Immature natural killer cell (primary cell): ENCODE measurements at regions not wholly inside any gene's neighbourhood (a gene's known extent, or its start where the extent isn't known, plus 50 kb on each side); places are given as distances from the start of the nearest gene placed in this dataset.

ENCODE experiments used
- DNase-seq, 3 donors: peaks; one replicate each; pipeline ENCODE4 v3.0.0; 2022; ENCODE audit warnings: mixed read lengths in 1 of 3
- H3K27ac Mint-ChIP-seq, 6 donors: one replicate each; pipeline ENCODE4 v1.8.0; 2020; ENCODE audit warnings: mixed read lengths in 6 of 6, mild to moderate bottlenecking in 5 of 6, inconsistent platforms in 4 of 6, moderate library complexity in 3 of 6
- H3K27me3 Mint-ChIP-seq, 3 donors: one replicate each; pipeline ENCODE4 v1.8.0; 2020 to 2021; ENCODE audit warnings: low read depth in 3 of 3, mild to moderate bottlenecking in 3 of 3, mixed read lengths in 3 of 3, moderate library complexity in 3 of 3, inconsistent platforms in 1 of 3
- H3K36me3 Mint-ChIP-seq, 3 donors: one replicate each; pipeline ENCODE4 v1.8.0; 2020; ENCODE audit warnings: mixed read lengths in 3 of 3, inconsistent platforms in 2 of 3, mild to moderate bottlenecking in 2 of 3
- H3K4me1 Mint-ChIP-seq, 2 donors: one replicate each; pipeline ENCODE4 v1.8.0; 2020; ENCODE audit warnings: inconsistent platforms in 2 of 2, mild to moderate bottlenecking in 2 of 2, mixed read lengths in 2 of 2, moderate library complexity in 1 of 2
- H3K4me3 Mint-ChIP-seq, 5 donors: one replicate each; pipeline ENCODE4 v1.8.0; 2020; ENCODE audit warnings: mild to moderate bottlenecking in 5 of 5, mixed read lengths in 5 of 5, inconsistent platforms in 3 of 5, moderate library complexity in 3 of 5
- H3K9me3 Mint-ChIP-seq, 6 donors: one replicate each; pipeline ENCODE4 v1.8.0; 2020; ENCODE audit warnings: mild to moderate bottlenecking in 6 of 6, mixed read lengths in 6 of 6, inconsistent platforms in 4 of 6, moderate library complexity in 3 of 6

GRCh38 chr2:236632295-236633218 lies 62.9 kb downstream of the ACKR3 start:
- H3K4me1 Mint-ChIP-seq: no peaks in the 10 kb centered on the region
- H3K9me3 Mint-ChIP-seq: no peaks in the 10 kb centered on the region
- no peak overlapping the region for H3K4me3 Mint-ChIP-seq
- no peak overlapping the region for H3K27ac Mint-ChIP-seq
- no peaks in the 10 kb centered on the region for H3K36me3 Mint-ChIP-seq
- peaks cover 0 to 6% (median 1%) of the 10 kb centered on the region in 3 donors for H3K27me3 Mint-ChIP-seq
- DNase-seq: no peak

- no peaks in the 10 kb centered on the region for H3K36me3 Mint-ChIP-seq
- no peaks in the 10 kb centered on the region for H3K9me3 Mint-ChIP-seq
- H3K4me3 Mint-ChIP-seq: no peak overlapping the region
- peaks cover 1 to 8% (median 2%) of the 10 kb centered on the region in 3 donors for H3K27me3 Mint-ChIP-seq
- no peaks in the 10 kb centered on the region for H3K4me1 Mint-ChIP-seq
- no peak overlapping the region for H3K27ac Mint-ChIP-seq
- no peak for DNase-seq
These were observed 63.6 kb downstream of the ACKR3 start for GRCh38 chr2:236633219-236633570.

GRCh38 chr2:236633775-236634560 lies 64.3 kb downstream of the ACKR3 start:
- no peaks in the 10 kb centered on the region for H3K9me3 Mint-ChIP-seq
- peaks cover 1 to 8% (median 2%) of the 10 kb centered on the region in 3 donors for H3K27me3 Mint-ChIP-seq
- no peaks in the 10 kb centered on the region for H3K36me3 Mint-ChIP-seq
- H3K4me1 Mint-ChIP-seq: no peaks in the 10 kb centered on the region
- no peak for DNase-seq
- H3K4me3 Mint-ChIP-seq: no peak overlapping the region
- no peak overlapping the region for H3K27ac Mint-ChIP-seq

- H3K9me3 Mint-ChIP-seq: peaks cover 0 to 2% (median 0%) of the 10 kb centered on the region in 6 donors
- H3K27ac Mint-ChIP-seq: no peak overlapping the region
- H3K27me3 Mint-ChIP-seq: peaks cover 0 to 10% (median 8%) of the 10 kb centered on the region in 3 donors
- DNase-seq: no peak
- no peaks in the 10 kb centered on the region for H3K36me3 Mint-ChIP-seq
- no peaks in the 10 kb centered on the region for H3K4me1 Mint-ChIP-seq
- H3K4me3 Mint-ChIP-seq: no peak overlapping the region
These were observed 66.6 kb downstream of the ACKR3 start for GRCh38 chr2:236636261-236636660.

GRCh38 chr2:236636714-236637470 lies 67.3 kb downstream of the ACKR3 start:
- H3K4me1 Mint-ChIP-seq: no peaks in the 10 kb centered on the region
- H3K27me3 Mint-ChIP-seq: peaks cover 0 to 10% (median 8%) of the 10 kb centered on the region in 3 donors
- no peak overlapping the region for H3K4me3 Mint-ChIP-seq
- H3K36me3 Mint-ChIP-seq: no peaks in the 10 kb centered on the region
- no peak overlapping the region for H3K27ac Mint-ChIP-seq
- DNase-seq: no peak
- H3K9me3 Mint-ChIP-seq: peaks cover 0 to 2% (median 0%) of the 10 kb centered on the region in 6 donors

- Mint-ChIP-seq H3K9me3 (peaks cover 0 to 2% (median 0%) of the 10 kb centered on the region in 6 donors), H3K36me3 (no peaks in the 10 kb centered on the region), H3K27ac (no peak overlapping the region), H3K27me3 (peaks cover 1 to 10% (median 5%) of the 10 kb centered on the region in 3 donors), H3K4me3 (no peak overlapping the region), H3K4me1 (no peaks in the 10 kb centered on the region)
- no peak for DNase-seq
These were observed 68.3 kb downstream of the ACKR3 start for GRCh38 chr2:236637686-236638569.

- no peaks in the 10 kb centered on the region for H3K36me3 Mint-ChIP-seq
- peaks cover 0 to 2% (median 0%) of the 10 kb centered on the region in 6 donors for H3K9me3 Mint-ChIP-seq
- H3K27me3 Mint-ChIP-seq: peaks cover 1 to 10% (median 3%) of the 10 kb centered on the region in 3 donors
- no peak overlapping the region for H3K27ac Mint-ChIP-seq
- H3K4me3 Mint-ChIP-seq: no peak overlapping the region
- DNase-seq: no peak
- peaks cover 0 to 3% of the 10 kb centered on the region in 2 donors for H3K4me1 Mint-ChIP-seq
These were observed 69.1 kb downstream of the ACKR3 start for GRCh38 chr2:236638707-236639106.

GRCh38 chr2:236639461-236640235 lies 70.0 kb downstream of the ACKR3 start:
- Mint-ChIP-seq H3K4me3 (no peak overlapping the region), H3K27me3 (peaks cover 1 to 10% (median 7%) of the 10 kb centered on the region in 3 donors), H3K4me1 (peaks cover 0 to 12% of the 10 kb centered on the region in 2 donors), H3K9me3 (peaks cover 0 to 2% (median 0%) of the 10 kb centered on the region in 6 donors), H3K27ac (no peak overlapping the region), H3K36me3 (no peaks in the 10 kb centered on the region)
- no peak for DNase-seq

GRCh38 chr2:236641051-236641726 lies 71.6 kb downstream of the ACKR3 start:
- Mint-ChIP-seq H3K27ac (no peak overlapping the region), H3K4me1 (peaks cover 0 to 14% of the 10 kb centered on the region in 2 donors), H3K9me3 (peaks cover 0 to 2% (median 0%) of the 10 kb centered on the region in 6 donors), H3K36me3 (no peaks in the 10 kb centered on the region), H3K27me3 (peaks cover 3 to 11% (median 10%) of the 10 kb centered on the region in 3 donors), H3K4me3 (no peak overlapping the region)
- no peak for DNase-seq

- Mint-ChIP-seq H3K4me3 (no peak overlapping the region), H3K36me3 (no peaks in the 10 kb centered on the region), H3K27me3 (peaks cover 3 to 14% (median 10%) of the 10 kb centered on the region in 3 donors), H3K4me1 (peaks cover 0 to 14% of the 10 kb centered on the region in 2 donors), H3K27ac (no peak overlapping the region), H3K9me3 (peaks cover 0 to 2% (median 0%) of the 10 kb centered on the region in 6 donors)
- no peak for DNase-seq
These were observed 72.5 kb downstream of the ACKR3 start for GRCh38 chr2:236642125-236642524.

- no peak overlapping the region for H3K27ac Mint-ChIP-seq
- H3K4me1 Mint-ChIP-seq: peaks cover 0 to 14% of the 10 kb centered on the region in 2 donors
- H3K36me3 Mint-ChIP-seq: no peaks in the 10 kb centered on the region
- DNase-seq: no peak
- peaks cover 3 to 14% (median 10%) of the 10 kb centered on the region in 3 donors for H3K27me3 Mint-ChIP-seq
- peaks cover 0 to 2% (median 0%) of the 10 kb centered on the region in 6 donors for H3K9me3 Mint-ChIP-seq
- no peak overlapping the region for H3K4me3 Mint-ChIP-seq
These were observed 73.1 kb downstream of the ACKR3 start for GRCh38 chr2:236642584-236643291.
